ENCODE measurements at regions not wholly inside any gene's neighbourhood (a gene's known extent, or its start where the extent isn't known, plus 50 kb on each side); places are given as distances from the start of the nearest gene placed in this dataset.
"Not testable (repeated sequence)": the region's sequence is repeated elsewhere in the genome, so short reads cannot be mapped to it uniquely, and the experiment has no call there.

DNA sequence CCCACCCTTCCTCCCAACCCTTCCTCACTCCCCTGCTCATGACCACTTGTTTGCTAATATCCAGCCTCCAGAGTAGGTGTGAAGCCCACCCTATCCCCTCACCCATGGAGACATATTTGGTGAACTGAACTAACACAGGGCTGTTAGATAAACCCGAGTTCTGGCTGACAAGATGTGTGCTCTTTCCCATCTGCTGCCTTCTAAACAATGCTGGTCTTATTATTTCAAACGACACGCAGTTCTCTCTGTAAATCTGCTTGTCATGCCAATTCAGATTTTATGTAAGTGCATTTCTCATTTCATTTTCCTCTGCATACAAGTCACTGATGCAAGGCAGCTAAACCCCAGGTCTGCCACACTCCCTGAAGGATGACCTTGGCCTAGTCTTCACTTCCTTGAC, 343.0 kb upstream of the CDH5 start:
- Histone ChIP-seq H3K79me2 (ENCODE audit: control insufficient read depth, low read length) (no peaks in the 10 kb centered on the region), H3F3A (ENCODE audit: control insufficient read depth, insufficient read depth) (no peaks in the 10 kb centered on the region), H3K27me3 (ENCODE audit: control insufficient read depth, low read length) (no peaks in the 10 kb centered on the region), H3K9me2 (replicated peaks; ENCODE audit: control insufficient read depth, low read length) (no peaks in the 10 kb centered on the region), H3K4me3 (ENCODE audit: low read length) (no peak overlapping the region), H3K4me1 (ENCODE audit: control insufficient read depth, low read length) (no peaks in the 10 kb centered on the region), H4K20me1 (ENCODE audit: control insufficient read depth, insufficient read depth, low read depth, low read length) (no peaks in the 10 kb centered on the region), H3K36me3 (ENCODE audit: control insufficient read depth, low read length) (no peaks in the 10 kb centered on the region), H3K27ac (ENCODE audit: low read depth, low read length) (no peak overlapping the region), H3K4me2 (ENCODE audit: low read length) (no peak overlapping the region), H3K9me3 (ENCODE audit: control insufficient read depth, insufficient read depth, low read length) (no peaks in the 10 kb centered on the region)
- TF ChIP-seq, protein P1, sequence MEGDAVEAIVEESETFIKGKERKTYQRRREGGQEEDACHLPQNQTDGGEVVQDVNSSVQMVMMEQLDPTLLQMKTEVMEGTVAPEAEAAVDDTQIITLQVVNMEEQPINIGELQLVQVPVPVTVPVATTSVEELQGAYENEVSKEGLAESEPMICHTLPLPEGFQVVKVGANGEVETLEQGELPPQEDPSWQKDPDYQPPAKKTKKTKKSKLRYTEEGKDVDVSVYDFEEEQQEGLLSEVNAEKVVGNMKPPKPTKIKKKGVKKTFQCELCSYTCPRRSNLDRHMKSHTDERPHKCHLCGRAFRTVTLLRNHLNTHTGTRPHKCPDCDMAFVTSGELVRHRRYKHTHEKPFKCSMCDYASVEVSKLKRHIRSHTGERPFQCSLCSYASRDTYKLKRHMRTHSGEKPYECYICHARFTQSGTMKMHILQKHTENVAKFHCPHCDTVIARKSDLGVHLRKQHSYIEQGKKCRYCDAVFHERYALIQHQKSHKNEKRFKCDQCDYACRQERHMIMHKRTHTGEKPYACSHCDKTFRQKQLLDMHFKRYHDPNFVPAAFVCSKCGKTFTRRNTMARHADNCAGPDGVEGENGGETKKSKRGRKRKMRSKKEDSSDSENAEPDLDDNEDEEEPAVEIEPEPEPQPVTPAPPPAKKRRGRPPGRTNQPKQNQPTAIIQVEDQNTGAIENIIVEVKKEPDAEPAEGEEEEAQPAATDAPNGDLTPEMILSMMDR (IDR thresholded peaks at IDR 0.05; ENCODE audit: low read depth, low read length, poor library complexity, severe bottlenecking) = no peak
- TF ChIP-seq EZH2phosphoT487 (IDR thresholded peaks at IDR 0.05; ENCODE audit: borderline replicate concordance, low read length) = no peak

DNA sequence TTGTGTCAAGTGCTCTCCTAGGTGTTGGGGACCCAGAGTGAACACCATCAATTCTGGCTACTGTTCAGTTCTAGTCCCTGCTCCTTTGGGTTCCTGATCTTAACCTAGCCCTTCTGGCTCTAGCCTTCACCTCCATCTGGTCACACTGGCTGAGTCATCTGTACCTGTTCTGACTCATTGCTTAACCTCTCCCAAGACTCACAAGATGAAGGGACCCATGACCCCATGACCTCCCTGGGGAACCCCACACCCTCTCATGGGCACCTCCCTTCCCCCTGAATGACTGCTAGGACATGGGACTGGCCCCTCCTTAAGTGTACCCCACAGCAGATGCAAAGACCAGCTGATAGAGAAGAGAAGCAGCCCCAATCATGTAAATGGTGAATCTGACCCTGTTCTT, 345.8 kb upstream of the CDH5 start:
- Histone ChIP-seq H4K20me1 (ENCODE audit: control insufficient read depth, insufficient read depth, low read depth, low read length) (no peaks in the 10 kb centered on the region), H3F3A (ENCODE audit: control insufficient read depth, insufficient read depth) (no peaks in the 10 kb centered on the region), H3K4me3 (ENCODE audit: low read length) (no peak overlapping the region), H3K36me3 (ENCODE audit: control insufficient read depth, low read length) (no peaks in the 10 kb centered on the region), H3K4me2 (ENCODE audit: low read length) (no peak overlapping the region), H3K79me2 (ENCODE audit: control insufficient read depth, low read length) (no peaks in the 10 kb centered on the region), H3K4me1 (ENCODE audit: control insufficient read depth, low read length) (no peaks in the 10 kb centered on the region), H3K27ac (ENCODE audit: low read depth, low read length) (no peak overlapping the region), H3K9me2 (replicated peaks; ENCODE audit: control insufficient read depth, low read length) (no peaks in the 10 kb centered on the region), H3K9me3 (ENCODE audit: control insufficient read depth, insufficient read depth, low read length) (no peaks in the 10 kb centered on the region), H3K27me3 (ENCODE audit: control insufficient read depth, low read length) (no peaks in the 10 kb centered on the region)
- TF ChIP-seq EZH2phosphoT487 (IDR thresholded peaks at IDR 0.05; ENCODE audit: borderline replicate concordance, low read length) = no peak
- TF ChIP-seq, protein P1 (IDR thresholded peaks at IDR 0.05; ENCODE audit: low read depth, low read length, poor library complexity, severe bottlenecking) = no peak

DNA sequence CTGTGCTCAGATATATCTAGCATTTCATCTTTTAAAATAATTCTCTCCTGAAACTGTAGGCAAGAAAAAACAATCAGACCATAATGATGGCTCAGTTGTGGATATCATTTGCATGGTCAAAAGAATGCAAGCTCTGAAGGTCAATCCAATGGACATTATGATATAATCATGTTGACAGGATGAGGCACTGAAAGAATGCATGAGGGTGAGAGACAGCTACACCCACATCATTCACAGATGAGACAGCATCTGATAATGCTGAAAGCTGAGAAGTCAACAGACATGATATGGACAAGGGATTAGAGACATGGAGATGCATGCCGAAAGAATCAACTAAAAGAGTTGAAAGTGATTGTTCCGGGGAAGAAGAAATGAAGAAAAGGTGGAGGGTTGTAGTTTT, 346.4 kb upstream of the CDH5 start:
- H3K4me2 ChIP-seq (ENCODE audit: low read length) = no peak overlapping the region
- no peak for TF ChIP-seq EZH2phosphoT487 (IDR thresholded peaks at IDR 0.05; ENCODE audit: borderline replicate concordance, low read length)
- TF ChIP-seq, protein P1 (IDR thresholded peaks at IDR 0.05; ENCODE audit: low read depth, low read length, poor library complexity, severe bottlenecking) = no peak
- H3K9me3 ChIP-seq (ENCODE audit: control insufficient read depth, insufficient read depth, low read length) = no peaks in the 10 kb centered on the region
- no peaks in the 10 kb centered on the region for H3K9me2 ChIP-seq (replicated peaks; ENCODE audit: control insufficient read depth, low read length)
- H3F3A ChIP-seq (ENCODE audit: control insufficient read depth, insufficient read depth) = no peaks in the 10 kb centered on the region
- H3K27me3 ChIP-seq (ENCODE audit: control insufficient read depth, low read length) = no peaks in the 10 kb centered on the region
- no peak overlapping the region for H3K4me3 ChIP-seq (ENCODE audit: low read length)
- no peaks in the 10 kb centered on the region for H3K36me3 ChIP-seq (ENCODE audit: control insufficient read depth, low read length)
- H3K27ac ChIP-seq (ENCODE audit: low read depth, low read length) = no peak overlapping the region
- H4K20me1 ChIP-seq (ENCODE audit: control insufficient read depth, insufficient read depth, low read depth, low read length) = no peaks in the 10 kb centered on the region
- H3K4me1 ChIP-seq (ENCODE audit: control insufficient read depth, low read length) = no peaks in the 10 kb centered on the region
- H3K79me2 ChIP-seq (ENCODE audit: control insufficient read depth, low read length) = no peaks in the 10 kb centered on the region

DNA sequence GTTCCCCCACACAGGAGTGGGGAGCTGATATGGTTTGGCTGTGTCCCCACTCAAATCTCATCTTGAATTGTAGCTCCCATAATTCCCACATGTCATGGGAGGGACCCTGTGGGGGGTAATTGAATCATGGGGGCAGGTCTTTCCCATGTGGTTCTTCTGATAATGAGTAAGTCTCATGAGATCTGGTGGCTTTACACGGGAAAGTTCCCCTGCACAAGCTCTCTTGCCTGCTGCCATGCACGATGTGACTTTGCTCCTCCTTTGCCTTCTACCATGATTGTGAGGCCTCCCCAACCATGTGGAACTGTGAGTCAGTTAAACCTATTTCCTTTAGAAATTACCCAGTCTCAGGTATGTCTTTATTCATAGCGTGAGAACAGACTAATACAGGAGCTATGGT, 347.0 kb upstream of the CDH5 start:
- H3K4me3 ChIP-seq (ENCODE audit: low read length); H3K4me1 ChIP-seq (ENCODE audit: control insufficient read depth, low read length); H4K20me1 ChIP-seq (ENCODE audit: control insufficient read depth, insufficient read depth, low read depth, low read length); H3K27ac ChIP-seq (ENCODE audit: low read depth, low read length); H3K4me2 ChIP-seq (ENCODE audit: low read length); H3K9me3 ChIP-seq (ENCODE audit: control insufficient read depth, insufficient read depth, low read length); H3K79me2 ChIP-seq (ENCODE audit: control insufficient read depth, low read length); H3F3A ChIP-seq (ENCODE audit: control insufficient read depth, insufficient read depth); H3K36me3 ChIP-seq (ENCODE audit: control insufficient read depth, low read length); H3K9me2 ChIP-seq (replicated peaks; ENCODE audit: control insufficient read depth, low read length); H3K27me3 ChIP-seq (ENCODE audit: control insufficient read depth, low read length): not testable (repeated sequence)

Data from DOHH2 (cell line).